GM12878 (cell line): ENCODE measurements at regions not wholly inside any gene's neighbourhood (a gene's known extent, or its start where the extent isn't known, plus 50 kb on each side); places are given as distances from the start of the nearest gene placed in this dataset.

Source experiments
- ATAC-seq: fragments of 200-7000 bp; cut with Tn5 transposase; 3 replicates; pipeline ENCODE4 v1.9.1; 2020; ENCODE audit warnings: mild to moderate bottlenecking, moderate library complexity
- BruUV-seq: library from RNA; stranded (reverse); fragments of 400-500 nt; replicated peaks from 2 replicates; lab custom pipeline; 2021; lab: Mats Ljungman, UMichigan
- CTCF ChIA-PET: fragments of 300-600 bp; sonication (Branson Sonifier 250); formaldehyde crosslinking; extraction: SDS; loops from one replicate; lab custom pipeline; 2021; ENCODE audit warnings: inconsistent platforms; lab: Yijun Ruan, JAX
- POLR2A ChIA-PET: fragments of 350-600 bp; formaldehyde crosslinking; extraction: SDS; loops from one replicate; lab custom pipeline; 2021; ENCODE audit warnings: inconsistent platforms; lab: Charles Lee
- RAD21 ChIA-PET: fragments of 300-600 bp; sonication (Branson Sonifier 250); formaldehyde crosslinking; loops from one replicate; lab custom pipeline; 2023; ENCODE audit warnings: antibody characterized with exemption; ENCODE audit not compliant: unreplicated experiment; lab: Charles Lee
- SMC1A ChIA-PET: fragments of 300-600 bp; sonication (Branson Sonifier 250); formaldehyde crosslinking; loops from one replicate; lab custom pipeline; 2023; ENCODE audit not compliant: unreplicated experiment, uncharacterized antibody; lab: Charles Lee
- DNase-seq: peaks from one replicate; pipeline ENCODE4 v3.0.0-alpha.2; 2011; ENCODE audit warnings: low read depth, low spot score
- FAIRE-seq: peaks from 3 replicates; lab custom pipeline; 2011; peaks lifted over from hg19 to GRCh38; lab: Jason Lieb, UNC
- H2AFZ ChIP-seq: 2 replicates; pipeline ENCODE4 v1.6.0; 2011; ENCODE audit warnings: low read depth, low read length, control low read depth; ENCODE audit not compliant: control insufficient read depth
- H3K27ac ChIP-seq: 2 replicates; pipeline ENCODE4 v1.5.1; 2011; ENCODE audit warnings: control low read depth; ENCODE audit not compliant: control insufficient read depth, insufficient read depth
- H3K27me3 ChIP-seq, 2 experiments: replicated peaks in 1 of 2; 2 replicates each; pipeline versions ENCODE4 v1.6.0 to v1.6.1; 2011; ENCODE audit warnings: low read length in 1 of 2; ENCODE audit not compliant: control insufficient read depth in 2 of 2, insufficient read depth in 2 of 2
- H3K36me3 ChIP-seq, 2 experiments: 2 replicates each; pipeline ENCODE4 v1.5.1; 2011; ENCODE audit warnings: low read length in 1 of 2; ENCODE audit not compliant: control insufficient read depth in 2 of 2, insufficient read depth in 2 of 2
- H3K4me1 ChIP-seq: 2 replicates; pipeline ENCODE4 v1.6.1; 2011; ENCODE audit warnings: mild to moderate bottlenecking, low read length, moderate library complexity, mixed read lengths; ENCODE audit not compliant: control insufficient read depth, insufficient read depth
- H3K4me2 ChIP-seq: 2 replicates; pipeline ENCODE4 v1.6.0; 2011; ENCODE audit warnings: control low read depth; ENCODE audit not compliant: control insufficient read depth, insufficient read depth
- H3K4me3 ChIP-seq: fragments of 200-600 bp; sonication (generic); 2 replicates; pipeline ENCODE4 v1.5.1; 2016
- H3K79me2 ChIP-seq: 2 replicates; pipeline ENCODE4 v1.6.0; 2011; ENCODE audit warnings: low read length; ENCODE audit not compliant: control insufficient read depth, insufficient read depth
- H3K9ac ChIP-seq: 2 replicates; pipeline ENCODE4 v1.8.0; 2011; ENCODE audit warnings: low read length, control low read depth, mixed read lengths; ENCODE audit not compliant: control insufficient read depth, insufficient read depth
- H3K9me3 ChIP-seq: replicated peaks from 3 replicates; pipeline ENCODE4 v1.5.1; 2011; ENCODE audit warnings: mild to moderate bottlenecking, low read length; ENCODE audit not compliant: control insufficient read depth, insufficient read depth
- H4K20me1 ChIP-seq: 2 replicates; pipeline ENCODE4 v1.6.0; 2011; ENCODE audit not compliant: control insufficient read depth, insufficient read depth
- BCLAF1 ChIP-seq: fragments of 450-650 bp; IDR thresholded peaks from 2 replicates; pipeline ENCODE4 v1.6.1; 2017; ENCODE audit warnings: antibody characterized with exemption, mild to moderate bottlenecking, moderate library complexity
- BMI1 ChIP-seq: fragments of 450-650 bp; IDR thresholded peaks from 2 replicates; pipeline ENCODE4 v1.6.1; 2016; ENCODE audit warnings: mild to moderate bottlenecking, moderate library complexity, borderline replicate concordance
- CEBPZ ChIP-seq: fragments of 150-350 bp; IDR thresholded peaks from 2 replicates; pipeline ENCODE4 v1.6.1; 2016; ENCODE audit warnings: low read depth, low read length
- HSF1 ChIP-seq: fragments of 150-350 bp; IDR thresholded peaks from 2 replicates; pipeline ENCODE4 v1.6.1; 2014; ENCODE audit warnings: mild to moderate bottlenecking, low read depth, low read length
- KLF5 ChIP-seq: fragments of 450-650 bp; IDR thresholded peaks from 2 replicates; pipeline ENCODE4 v1.6.1; 2014; ENCODE audit warnings: mild to moderate bottlenecking; ENCODE audit not compliant: partially characterized antibody
- MEF2B ChIP-seq: fragments of 450-650 bp; IDR thresholded peaks from 2 replicates; pipeline ENCODE4 v1.6.1; 2018; ENCODE audit warnings: mild to moderate bottlenecking, moderate library complexity; ENCODE audit not compliant: partially characterized antibody, poor library complexity, severe bottlenecking
- NFYB ChIP-seq: IDR thresholded peaks from 2 replicates; pipeline ENCODE4 v1.6.1; 2011; ENCODE audit warnings: low read depth, mild to moderate bottlenecking, low read length, improper control_type of control experiment, moderate library complexity; ENCODE audit not compliant: insufficient read depth
- RFX5 ChIP-seq: IDR thresholded peaks from 2 replicates; pipeline ENCODE4 v1.6.1; 2011; ENCODE audit warnings: low read depth, low read length, improper control_type of control experiment
- WGBS: methylation state at CpG from one replicate; pipeline ENCODE4 v1.1.6; 2016; ENCODE audit warnings: low lambda C conversion rate; ENCODE audit not compliant: insufficient replicate concordance, insufficient coverage; ENCODE audit errors: missing lambda C conversion rate; 5-methylcytosine and 5-hydroxymethylcytosine counted together
- in situ Hi-C: fragments of 300-500 bp; cut with MboI; formaldehyde crosslinking; loops from 9 replicates; pipeline ENCODE4 v1.14.3; 2018; ENCODE audit warnings: mixed read lengths
- intact Hi-C: fragments of 100-400 bp; cut with micrococcal nuclease; formaldehyde crosslinking; loops from one replicate; pipeline ENCODE4 v1.14.2; 2022; ENCODE audit not compliant: unreplicated experiment

- in situ Hi-C loops (no loop called here), intact Hi-C loops (no loop called here)
- no peak overlapping the region for H3K27ac ChIP-seq
- ChIA-PET SMC1A (interaction anchor here (0.6 to 1.8 kb wide), 3 partner anchors 15 to 397 kb away, joined by 3 to 6 read pairs (median 3); no protein-coding TSS in a partner anchor), POLR2A (no interaction called here), CTCF (no interaction called here), RAD21 (no interaction called here)
- 12% methylated on average over 2 of the region's 2 CpGs for WGBS
- H3K4me3 ChIP-seq = no peak overlapping the region
- H3K27me3 ChIP-seq = no peaks in the 10 kb centered on the region
- ATAC-seq (no peak), FAIRE-seq (no peak), DNase-seq (no peak)
- no peaks in the 10 kb centered on the region for H4K20me1 ChIP-seq
- H2AFZ ChIP-seq = no peak overlapping the region
- H3K4me2 ChIP-seq = no peak overlapping the region
- no peaks in the 10 kb centered on the region for H3K79me2 ChIP-seq
- no peak for TF ChIP-seq BCLAF1
- no peak for TF ChIP-seq HSF1
- TF ChIP-seq NFYB = no peak
- no peak for TF ChIP-seq RFX5
- no peak for TF ChIP-seq CEBPZ
- no peak for TF ChIP-seq MEF2B
- TF ChIP-seq BMI1 = no peak
- TF ChIP-seq KLF5 = no peak
- H3K4me1 ChIP-seq = no peaks in the 10 kb centered on the region
- H3K9me3 ChIP-seq = no peaks in the 10 kb centered on the region; the same call in 2 of the 3 replicates
- no peaks in the 10 kb centered on the region for H3K36me3 ChIP-seq
- no TSS peak for BruUV-seq
- H3K9ac ChIP-seq = no peak overlapping the region
These were observed 518.6 kb downstream of the GRIN2A start for GRCh38 chr16:9663588-9663987.
